Subcutaneous abdominal adipose tissue (tissue), 5 donors: ENCODE measurements at regions not wholly inside any gene's neighbourhood (a gene's known extent, or its start where the extent isn't known, plus 50 kb on each side); places are given as distances from the start of the nearest gene placed in this dataset.

ENCODE experiments used
- H3K27ac ChIP-seq: one replicate; pipeline ENCODE4 v1.7.0; 2013; ENCODE audit warnings: low read depth, mild to moderate bottlenecking, inconsistent platforms, low read length, moderate library complexity
- H3K27me3 ChIP-seq, 5 donors: one replicate each; pipeline ENCODE4 v1.7.0; 2013; ENCODE audit warnings: low read length in 5 of 5, inconsistent platforms in 1 of 5; ENCODE audit not compliant: control insufficient read depth in 5 of 5, insufficient read depth in 4 of 5
- H3K36me3 ChIP-seq, 5 donors: one replicate each; pipeline ENCODE4 v1.7.0; 2013; ENCODE audit warnings: low read length in 5 of 5; ENCODE audit not compliant: control insufficient read depth in 5 of 5, insufficient read depth in 5 of 5
- H3K4me1 ChIP-seq, 5 donors: one replicate each; pipeline ENCODE4 v1.7.0; 2013; ENCODE audit warnings: low read length in 5 of 5, mild to moderate bottlenecking in 3 of 5, moderate library complexity in 1 of 5; ENCODE audit not compliant: control insufficient read depth in 5 of 5, insufficient read depth in 5 of 5
- H3K4me3 ChIP-seq, 5 donors: one replicate each; pipeline ENCODE4 v1.7.0; 2013; ENCODE audit warnings: low read length in 5 of 5, low read depth in 1 of 5
- H3K9ac ChIP-seq, 5 donors: one replicate each; pipeline ENCODE4 v1.7.0; 2013; ENCODE audit warnings: low read length in 5 of 5, mild to moderate bottlenecking in 4 of 5, moderate library complexity in 3 of 5
- H3K9me3 ChIP-seq, 5 donors: one replicate each; pipeline ENCODE4 v1.7.0; 2013; ENCODE audit warnings: low read length in 5 of 5; ENCODE audit not compliant: control insufficient read depth in 5 of 5
- donor health status: healthy.
- donor health status: healthy.
- donor health status: healthy.
- donor health status: healthy.
- donor health status: healthy.

DNA sequence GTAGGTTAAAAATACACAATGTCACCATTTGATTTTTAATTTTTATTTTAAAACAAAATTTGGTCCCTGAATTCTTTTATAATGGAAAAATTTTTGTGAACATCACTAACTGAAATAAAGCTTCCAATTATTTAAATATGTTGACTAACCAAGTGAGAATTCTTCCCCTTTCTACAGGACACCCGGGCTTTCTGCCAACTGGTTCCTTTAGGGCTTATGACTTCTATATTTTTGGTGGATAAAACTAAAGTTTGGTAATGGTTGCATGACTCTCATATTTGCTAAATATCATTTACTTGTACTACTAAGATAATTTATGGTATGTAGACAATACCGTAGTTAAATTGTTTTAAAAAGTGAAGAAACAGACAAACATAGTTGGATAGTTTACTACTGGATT is 291.0 kb upstream of the DOK6 start:
- H3K9me3 ChIP-seq = no peaks in the 10 kb centered on the region
- no peak overlapping the region for H3K4me3 ChIP-seq
- H3K36me3 ChIP-seq = no peaks in the 10 kb centered on the region
- H3K9ac ChIP-seq = no peak overlapping the region
- H3K27ac ChIP-seq = no peak overlapping the region
- no peaks in the 10 kb centered on the region for H3K27me3 ChIP-seq
- H3K4me1 ChIP-seq = no peaks in the 10 kb centered on the region

DNA sequence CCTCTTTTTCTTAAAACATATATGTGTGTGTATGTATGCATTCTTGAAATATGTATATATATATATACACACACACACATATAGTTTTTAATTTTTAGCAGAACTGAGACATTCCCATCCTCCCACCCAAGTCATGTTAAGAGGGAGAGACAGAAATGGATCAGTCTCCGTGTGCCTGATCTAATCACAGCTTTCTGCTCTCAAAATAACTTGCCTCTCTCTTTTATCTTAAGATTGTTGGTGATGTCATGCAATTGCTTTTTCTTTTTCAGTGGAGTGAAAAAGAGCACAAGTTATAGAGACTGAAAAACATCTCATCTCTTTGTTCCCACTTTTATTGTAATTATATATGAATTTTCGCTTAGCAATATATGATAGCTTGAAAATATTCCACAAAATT is 279.9 kb upstream of the DOK6 start:
- Histone ChIP-seq H3K4me3 (no peak overlapping the region), H3K9me3 (no peaks in the 10 kb centered on the region), H3K4me1 (no peaks in the 10 kb centered on the region), H3K36me3 (no peaks in the 10 kb centered on the region), H3K9ac (no peak overlapping the region), H3K27ac (no peak overlapping the region), H3K27me3 (no peaks in the 10 kb centered on the region)

DNA sequence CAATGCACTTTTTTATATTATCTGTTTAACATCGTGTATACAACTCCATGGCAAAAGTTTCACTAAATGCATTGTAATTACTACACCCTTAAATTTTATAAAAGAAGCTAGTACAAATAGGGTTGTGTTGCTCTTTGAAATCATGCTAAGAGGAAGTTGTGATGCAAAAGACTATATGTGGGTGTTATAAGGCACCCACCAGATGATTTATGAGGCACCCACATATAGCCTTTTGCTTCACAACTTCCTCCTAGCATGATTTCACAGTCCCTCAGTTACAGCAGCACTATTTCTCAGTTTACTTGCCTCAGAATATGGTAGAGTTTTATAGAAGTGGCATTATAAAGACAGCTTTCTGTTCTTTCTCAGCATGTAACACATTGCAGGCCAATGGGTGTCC is 277.3 kb upstream of the DOK6 start:
- Histone ChIP-seq H3K9me3 (no peaks in the 10 kb centered on the region), H3K4me1 (peaks cover 0 to 4% (median 0%) of the 10 kb centered on the region in 5 donors), H3K36me3 (no peaks in the 10 kb centered on the region), H3K4me3 (no peak overlapping the region), H3K27me3 (no peaks in the 10 kb centered on the region), H3K27ac (no peak overlapping the region), H3K9ac (no peak overlapping the region)

DNA sequence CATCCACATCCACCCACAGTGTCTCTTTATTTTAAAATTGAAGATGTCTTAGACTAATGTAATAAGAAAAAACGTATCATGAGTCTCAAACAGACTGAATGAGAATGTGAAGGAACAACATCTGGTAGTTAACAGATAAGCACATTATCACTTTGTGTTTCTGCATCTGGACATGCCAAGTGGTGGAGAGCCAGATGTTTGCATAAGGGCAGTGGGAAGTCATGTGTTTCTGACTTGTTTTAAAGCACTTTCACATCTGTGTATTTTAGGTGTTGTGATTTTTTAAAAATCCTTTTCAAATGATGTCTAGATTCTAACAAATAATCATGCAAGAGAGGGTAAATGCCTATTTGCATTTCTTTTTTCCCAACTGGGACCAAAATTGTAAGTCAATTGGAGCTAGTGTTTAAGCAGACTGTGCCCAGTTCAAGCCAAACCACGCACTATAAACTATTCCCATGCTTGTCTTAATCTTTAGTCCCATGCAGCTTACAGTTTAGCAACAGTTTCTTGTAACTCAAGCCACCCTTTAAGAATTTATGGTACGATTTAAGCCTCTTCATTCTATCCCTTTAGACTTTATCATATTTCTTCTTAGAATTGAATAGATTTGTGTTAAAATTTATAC is 272.7 kb upstream of the DOK6 start:
- Histone ChIP-seq H3K9me3 (peaks cover 0 to 4% (median 0%) of the 10 kb centered on the region in 5 donors), H3K27ac (no peak overlapping the region), H3K4me3 (no peak overlapping the region), H3K27me3 (no peaks in the 10 kb centered on the region), H3K36me3 (no peaks in the 10 kb centered on the region), H3K4me1 (peaks cover 0 to 6% (median 0%) of the 10 kb centered on the region in 5 donors), H3K9ac (no peak overlapping the region)

DNA sequence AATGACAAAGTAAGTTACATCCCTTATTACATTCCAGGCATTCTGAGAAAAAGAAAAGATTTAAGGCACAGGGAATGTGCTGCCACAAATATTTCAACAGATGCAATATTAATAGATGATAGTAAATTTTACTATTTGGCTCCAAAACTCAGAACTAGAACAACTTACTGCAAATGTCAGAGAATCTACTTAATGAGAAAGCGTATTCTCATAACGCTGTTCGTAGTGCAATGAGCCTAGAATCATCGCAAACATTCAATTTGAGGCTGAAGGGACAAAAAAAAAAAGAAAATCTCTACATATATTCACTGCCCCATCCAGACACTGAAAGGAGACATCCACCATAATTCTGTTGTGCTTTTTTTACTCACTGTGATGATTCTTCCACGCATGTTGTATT is 272.1 kb upstream of the DOK6 start:
- Histone ChIP-seq H3K27ac (no peak overlapping the region), H3K4me3 (no peak overlapping the region), H3K4me1 (peaks cover 0 to 6% (median 0%) of the 10 kb centered on the region in 5 donors), H3K36me3 (no peaks in the 10 kb centered on the region), H3K9me3 (peaks cover 0 to 4% (median 3%) of the 10 kb centered on the region in 5 donors), H3K9ac (no peak overlapping the region), H3K27me3 (no peaks in the 10 kb centered on the region)

DNA sequence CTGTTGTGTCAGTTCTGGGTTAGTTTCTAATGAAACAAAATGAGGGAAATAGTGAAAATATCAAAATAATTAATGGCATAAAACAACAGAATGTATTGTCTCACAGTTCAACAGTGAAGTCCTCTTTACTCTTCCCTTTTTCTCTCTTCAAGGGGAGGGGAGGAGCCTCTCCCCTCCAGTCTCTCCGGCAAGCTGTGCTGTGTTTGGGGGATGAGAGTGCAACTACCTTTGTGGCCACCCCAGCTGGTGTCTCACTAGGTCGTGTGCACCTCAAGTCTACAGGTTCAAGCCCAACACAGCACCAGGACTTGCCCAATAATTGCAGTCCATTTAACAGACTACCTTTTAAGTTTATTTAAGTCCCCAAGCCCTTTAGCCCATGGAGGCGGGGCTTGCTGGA is 271.7 kb upstream of the DOK6 start:
- Histone ChIP-seq H3K4me3 (no peak overlapping the region), H3K9ac (no peak overlapping the region), H3K9me3 (peaks cover 0 to 4% (median 3%) of the 10 kb centered on the region in 5 donors), H3K36me3 (no peaks in the 10 kb centered on the region), H3K27ac (no peak overlapping the region), H3K4me1 (peaks cover 0 to 6% (median 0%) of the 10 kb centered on the region in 5 donors), H3K27me3 (no peaks in the 10 kb centered on the region)

DNA sequence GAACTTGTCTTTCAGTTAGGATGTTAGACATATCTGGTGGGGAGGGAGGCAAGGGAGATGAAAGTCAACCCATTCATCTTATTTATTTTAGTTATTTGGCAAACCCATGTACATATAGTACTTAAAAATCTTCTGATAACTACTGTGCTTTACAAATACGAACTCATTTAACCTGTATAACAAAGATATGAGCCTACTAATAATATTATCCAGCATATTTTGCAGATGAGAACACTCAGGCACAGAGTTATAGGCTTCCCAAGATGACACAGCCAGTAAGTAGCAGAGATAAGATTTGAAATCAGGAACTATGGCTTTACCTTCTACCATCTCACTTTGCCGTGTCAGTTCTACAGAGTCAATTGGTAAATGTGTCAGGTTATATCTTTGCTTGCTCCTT is 262.6 kb upstream of the DOK6 start:
- H3K4me3 ChIP-seq = no peak overlapping the region
- peaks cover 0 to 3% (median 3%) of the 10 kb centered on the region in 5 donors for H3K9me3 ChIP-seq
- H3K36me3 ChIP-seq = no peaks in the 10 kb centered on the region
- no peak overlapping the region for H3K27ac ChIP-seq
- H3K4me1 ChIP-seq = no peaks in the 10 kb centered on the region
- no peaks in the 10 kb centered on the region for H3K27me3 ChIP-seq
- H3K9ac ChIP-seq = no peak overlapping the region

DNA sequence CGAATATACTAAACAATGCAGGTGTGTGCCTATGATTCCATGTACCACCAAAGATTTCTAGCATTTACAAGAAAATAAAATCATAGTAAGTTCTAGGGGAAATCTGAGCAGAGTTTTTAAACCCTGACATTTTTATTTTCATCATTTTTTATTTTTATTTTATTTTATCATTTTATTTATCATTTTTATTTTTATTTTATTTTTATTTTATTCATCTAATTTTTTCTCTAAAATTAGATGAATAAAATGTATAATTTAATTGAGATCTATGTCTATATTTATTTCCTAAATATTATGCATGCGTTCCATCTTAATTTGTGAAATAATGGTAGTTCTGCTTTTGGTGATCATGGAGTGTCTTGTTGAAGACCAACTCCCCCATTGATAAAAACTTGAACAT is 257.6 kb upstream of the DOK6 start:
- H3K9me3 ChIP-seq = no peaks in the 10 kb centered on the region
- H3K4me1 ChIP-seq = no peaks in the 10 kb centered on the region
- no peak overlapping the region for H3K27ac ChIP-seq
- no peak overlapping the region for H3K9ac ChIP-seq
- H3K36me3 ChIP-seq = no peaks in the 10 kb centered on the region
- H3K4me3 ChIP-seq = no peak overlapping the region
- H3K27me3 ChIP-seq = no peaks in the 10 kb centered on the region

DNA sequence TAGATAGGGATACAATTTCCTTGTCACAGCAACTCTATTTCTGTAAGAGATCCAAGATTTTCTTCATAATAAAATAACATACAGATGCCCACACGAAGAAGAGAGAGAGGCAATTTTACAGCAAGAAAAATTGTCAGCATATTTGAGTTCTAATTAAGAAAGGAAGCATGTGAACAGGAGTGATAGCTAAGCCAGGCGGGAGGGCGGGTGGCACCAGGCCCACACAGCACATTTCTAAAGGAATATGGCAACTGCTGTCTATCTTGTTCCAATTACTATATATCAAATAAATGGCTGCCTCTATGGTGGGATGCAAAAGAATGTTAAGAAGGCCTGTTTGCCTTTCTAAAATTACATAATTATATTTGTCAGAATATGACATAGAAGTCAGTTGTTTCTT is 248.3 kb upstream of the DOK6 start:
- Histone ChIP-seq H3K27ac (no peak overlapping the region), H3K4me1 (no peaks in the 10 kb centered on the region), H3K9ac (no peak overlapping the region), H3K36me3 (no peaks in the 10 kb centered on the region), H3K27me3 (no peaks in the 10 kb centered on the region), H3K9me3 (no peaks in the 10 kb centered on the region), H3K4me3 (no peak overlapping the region)

DNA sequence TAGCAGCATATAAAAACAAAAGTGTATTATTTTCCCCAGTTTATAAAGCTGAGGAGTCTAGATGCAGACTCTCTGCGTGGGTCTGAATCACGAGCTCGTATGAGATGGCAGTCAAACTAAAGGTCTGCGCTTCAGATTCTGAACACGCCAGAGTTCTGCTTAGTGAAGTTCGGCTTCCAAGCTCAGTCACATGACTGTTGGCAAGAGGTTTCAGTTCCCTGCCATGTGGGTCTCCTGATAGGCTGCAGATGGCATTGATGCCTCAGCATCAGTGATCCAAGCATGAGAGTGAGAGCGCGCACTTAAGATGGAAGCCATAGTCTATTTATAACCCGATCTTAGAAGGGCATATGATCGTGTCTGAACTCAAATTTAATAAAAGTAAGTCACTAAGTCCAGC is 242.8 kb upstream of the DOK6 start:
- H3K4me1 ChIP-seq = no peaks in the 10 kb centered on the region
- no peak overlapping the region for H3K4me3 ChIP-seq
- H3K36me3 ChIP-seq = no peaks in the 10 kb centered on the region
- H3K9ac ChIP-seq = no peak overlapping the region
- no peaks in the 10 kb centered on the region for H3K27me3 ChIP-seq
- no peaks in the 10 kb centered on the region for H3K9me3 ChIP-seq
- H3K27ac ChIP-seq = no peak overlapping the region

DNA sequence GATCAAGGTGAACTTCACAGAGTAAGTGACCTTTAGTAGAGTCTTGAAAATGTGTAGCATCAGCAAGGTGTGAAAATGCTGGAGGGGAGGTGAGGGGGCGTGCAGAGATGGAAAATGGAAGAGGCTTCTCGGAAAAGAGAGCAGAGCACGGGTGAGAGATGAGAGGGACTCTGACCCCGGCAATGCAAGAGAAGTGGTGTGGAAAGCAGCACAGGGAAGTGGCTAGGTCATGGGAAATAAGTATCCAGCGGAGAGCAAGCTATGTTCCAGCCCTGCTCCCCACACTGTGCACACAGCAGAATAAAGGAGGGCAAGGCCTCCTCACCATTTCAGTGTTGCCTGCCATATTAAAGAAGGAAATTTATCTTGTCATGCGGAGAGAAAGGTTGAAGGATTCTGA is 241.7 kb upstream of the DOK6 start:
- Histone ChIP-seq H3K9ac (no peak overlapping the region), H3K4me1 (no peaks in the 10 kb centered on the region), H3K27me3 (no peaks in the 10 kb centered on the region), H3K9me3 (no peaks in the 10 kb centered on the region), H3K27ac (no peak overlapping the region), H3K4me3 (no peak overlapping the region), H3K36me3 (no peaks in the 10 kb centered on the region)
